ENCODE measurements at regions not wholly inside any gene's neighbourhood (a gene's known extent, or its start where the extent isn't known, plus 50 kb on each side); places are given as distances from the start of the nearest gene placed in this dataset.

DNA sequence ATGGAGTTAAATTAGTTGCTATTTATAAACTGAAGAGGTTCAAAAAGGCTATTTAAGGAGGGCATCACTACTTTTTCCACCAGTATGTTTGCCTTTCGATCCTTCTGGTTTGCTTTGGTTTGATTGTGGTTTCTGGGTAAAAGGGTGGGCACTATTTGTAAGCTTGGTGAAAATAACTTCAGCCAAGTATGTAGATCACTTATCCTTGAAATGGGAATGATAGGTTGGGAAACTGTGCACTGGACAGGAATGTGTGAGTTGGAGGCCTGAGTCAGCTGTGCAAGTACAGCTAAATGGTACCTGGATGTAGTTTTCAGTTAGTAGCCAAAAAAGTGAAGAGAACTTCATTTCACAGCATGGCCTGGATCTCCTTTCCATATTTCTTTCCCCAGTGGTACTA lies 466.2 kb downstream of the ENC1 start:
- Histone ChIP-seq H3K27ac (ENCODE audit: low read depth) (no peak overlapping the region), H3K9me2 (ENCODE audit: insufficient read depth) (peaks cover 20% of the 10 kb centered on the region), H3K36me3 (ENCODE audit: insufficient read depth) (no peaks in the 10 kb centered on the region), H3F3A (replicated peaks; ENCODE audit: low read depth) (no peaks in the 10 kb centered on the region), H3K27me3 (ENCODE audit: insufficient read depth) (no peaks in the 10 kb centered on the region), H3K4me1 (ENCODE audit: insufficient read depth) (no peaks in the 10 kb centered on the region), H3K4me3 (no peak overlapping the region), H4K20me1 (replicated peaks; ENCODE audit: insufficient read depth) (no peaks in the 10 kb centered on the region), H2AFZ (no peak overlapping the region), H3K4me2 (no peak overlapping the region), H3K79me2 (replicated peaks; ENCODE audit: insufficient read depth) (no peaks in the 10 kb centered on the region)
- peaks cover 14% of the 10 kb centered on the region for H3K4me1 Mint-ChIP-seq
- no peaks in the 10 kb centered on the region for H3K9me3 Mint-ChIP-seq
- no peak overlapping the region for H3K27ac Mint-ChIP-seq
- no peak overlapping the region for H3K4me3 Mint-ChIP-seq
- no peaks in the 10 kb centered on the region for H3K36me3 Mint-ChIP-seq (ENCODE audit: low read depth)
- no peak for TF ChIP-seq CREB1 (CRISPR knock-in tag; IDR thresholded peaks at IDR 0.05; ENCODE audit: low read depth)
- TF ChIP-seq, protein P1, sequence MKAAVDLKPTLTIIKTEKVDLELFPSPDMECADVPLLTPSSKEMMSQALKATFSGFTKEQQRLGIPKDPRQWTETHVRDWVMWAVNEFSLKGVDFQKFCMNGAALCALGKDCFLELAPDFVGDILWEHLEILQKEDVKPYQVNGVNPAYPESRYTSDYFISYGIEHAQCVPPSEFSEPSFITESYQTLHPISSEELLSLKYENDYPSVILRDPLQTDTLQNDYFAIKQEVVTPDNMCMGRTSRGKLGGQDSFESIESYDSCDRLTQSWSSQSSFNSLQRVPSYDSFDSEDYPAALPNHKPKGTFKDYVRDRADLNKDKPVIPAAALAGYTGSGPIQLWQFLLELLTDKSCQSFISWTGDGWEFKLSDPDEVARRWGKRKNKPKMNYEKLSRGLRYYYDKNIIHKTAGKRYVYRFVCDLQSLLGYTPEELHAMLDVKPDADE (IDR thresholded peaks at IDR 0.05), result no peak
- TF ChIP-seq JUNB (IDR thresholded peaks at IDR 0.05; ENCODE audit: unreplicated experiment), result no peak
- TF ChIP-seq ZNF331 (CRISPR knock-in tag; IDR thresholded peaks at IDR 0.05; ENCODE audit: low read depth), result no peak
- TF ChIP-seq EZH2 (IDR thresholded peaks at IDR 0.05; ENCODE audit: low read depth, unreplicated experiment), result no peak
- TF ChIP-seq POLR2AphosphoS5 (IDR thresholded peaks at IDR 0.05; ENCODE audit: low read depth), result no peak
- TF ChIP-seq STAT1 (IDR thresholded peaks at IDR 0.05; ENCODE audit: unreplicated experiment), result no peak
- TF ChIP-seq, protein P2, sequence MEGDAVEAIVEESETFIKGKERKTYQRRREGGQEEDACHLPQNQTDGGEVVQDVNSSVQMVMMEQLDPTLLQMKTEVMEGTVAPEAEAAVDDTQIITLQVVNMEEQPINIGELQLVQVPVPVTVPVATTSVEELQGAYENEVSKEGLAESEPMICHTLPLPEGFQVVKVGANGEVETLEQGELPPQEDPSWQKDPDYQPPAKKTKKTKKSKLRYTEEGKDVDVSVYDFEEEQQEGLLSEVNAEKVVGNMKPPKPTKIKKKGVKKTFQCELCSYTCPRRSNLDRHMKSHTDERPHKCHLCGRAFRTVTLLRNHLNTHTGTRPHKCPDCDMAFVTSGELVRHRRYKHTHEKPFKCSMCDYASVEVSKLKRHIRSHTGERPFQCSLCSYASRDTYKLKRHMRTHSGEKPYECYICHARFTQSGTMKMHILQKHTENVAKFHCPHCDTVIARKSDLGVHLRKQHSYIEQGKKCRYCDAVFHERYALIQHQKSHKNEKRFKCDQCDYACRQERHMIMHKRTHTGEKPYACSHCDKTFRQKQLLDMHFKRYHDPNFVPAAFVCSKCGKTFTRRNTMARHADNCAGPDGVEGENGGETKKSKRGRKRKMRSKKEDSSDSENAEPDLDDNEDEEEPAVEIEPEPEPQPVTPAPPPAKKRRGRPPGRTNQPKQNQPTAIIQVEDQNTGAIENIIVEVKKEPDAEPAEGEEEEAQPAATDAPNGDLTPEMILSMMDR (conservative IDR thresholded peaks at IDR 0.05; ENCODE audit: low read depth in 2 of 2), result no peak
- no peak for TF ChIP-seq EZH2phosphoT487 (IDR thresholded peaks at IDR 0.05; ENCODE audit: unreplicated experiment)
- TF ChIP-seq, protein P3, sequence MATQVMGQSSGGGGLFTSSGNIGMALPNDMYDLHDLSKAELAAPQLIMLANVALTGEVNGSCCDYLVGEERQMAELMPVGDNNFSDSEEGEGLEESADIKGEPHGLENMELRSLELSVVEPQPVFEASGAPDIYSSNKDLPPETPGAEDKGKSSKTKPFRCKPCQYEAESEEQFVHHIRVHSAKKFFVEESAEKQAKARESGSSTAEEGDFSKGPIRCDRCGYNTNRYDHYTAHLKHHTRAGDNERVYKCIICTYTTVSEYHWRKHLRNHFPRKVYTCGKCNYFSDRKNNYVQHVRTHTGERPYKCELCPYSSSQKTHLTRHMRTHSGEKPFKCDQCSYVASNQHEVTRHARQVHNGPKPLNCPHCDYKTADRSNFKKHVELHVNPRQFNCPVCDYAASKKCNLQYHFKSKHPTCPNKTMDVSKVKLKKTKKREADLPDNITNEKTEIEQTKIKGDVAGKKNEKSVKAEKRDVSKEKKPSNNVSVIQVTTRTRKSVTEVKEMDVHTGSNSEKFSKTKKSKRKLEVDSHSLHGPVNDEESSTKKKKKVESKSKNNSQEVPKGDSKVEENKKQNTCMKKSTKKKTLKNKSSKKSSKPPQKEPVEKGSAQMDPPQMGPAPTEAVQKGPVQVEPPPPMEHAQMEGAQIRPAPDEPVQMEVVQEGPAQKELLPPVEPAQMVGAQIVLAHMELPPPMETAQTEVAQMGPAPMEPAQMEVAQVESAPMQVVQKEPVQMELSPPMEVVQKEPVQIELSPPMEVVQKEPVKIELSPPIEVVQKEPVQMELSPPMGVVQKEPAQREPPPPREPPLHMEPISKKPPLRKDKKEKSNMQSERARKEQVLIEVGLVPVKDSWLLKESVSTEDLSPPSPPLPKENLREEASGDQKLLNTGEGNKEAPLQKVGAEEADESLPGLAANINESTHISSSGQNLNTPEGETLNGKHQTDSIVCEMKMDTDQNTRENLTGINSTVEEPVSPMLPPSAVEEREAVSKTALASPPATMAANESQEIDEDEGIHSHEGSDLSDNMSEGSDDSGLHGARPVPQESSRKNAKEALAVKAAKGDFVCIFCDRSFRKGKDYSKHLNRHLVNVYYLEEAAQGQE (IDR thresholded peaks at IDR 0.05; ENCODE audit: unreplicated experiment), result no peak
- TF ChIP-seq ZNF114 (CRISPR knock-in tag; IDR thresholded peaks at IDR 0.05), result no peak
- TF ChIP-seq, protein P4, sequence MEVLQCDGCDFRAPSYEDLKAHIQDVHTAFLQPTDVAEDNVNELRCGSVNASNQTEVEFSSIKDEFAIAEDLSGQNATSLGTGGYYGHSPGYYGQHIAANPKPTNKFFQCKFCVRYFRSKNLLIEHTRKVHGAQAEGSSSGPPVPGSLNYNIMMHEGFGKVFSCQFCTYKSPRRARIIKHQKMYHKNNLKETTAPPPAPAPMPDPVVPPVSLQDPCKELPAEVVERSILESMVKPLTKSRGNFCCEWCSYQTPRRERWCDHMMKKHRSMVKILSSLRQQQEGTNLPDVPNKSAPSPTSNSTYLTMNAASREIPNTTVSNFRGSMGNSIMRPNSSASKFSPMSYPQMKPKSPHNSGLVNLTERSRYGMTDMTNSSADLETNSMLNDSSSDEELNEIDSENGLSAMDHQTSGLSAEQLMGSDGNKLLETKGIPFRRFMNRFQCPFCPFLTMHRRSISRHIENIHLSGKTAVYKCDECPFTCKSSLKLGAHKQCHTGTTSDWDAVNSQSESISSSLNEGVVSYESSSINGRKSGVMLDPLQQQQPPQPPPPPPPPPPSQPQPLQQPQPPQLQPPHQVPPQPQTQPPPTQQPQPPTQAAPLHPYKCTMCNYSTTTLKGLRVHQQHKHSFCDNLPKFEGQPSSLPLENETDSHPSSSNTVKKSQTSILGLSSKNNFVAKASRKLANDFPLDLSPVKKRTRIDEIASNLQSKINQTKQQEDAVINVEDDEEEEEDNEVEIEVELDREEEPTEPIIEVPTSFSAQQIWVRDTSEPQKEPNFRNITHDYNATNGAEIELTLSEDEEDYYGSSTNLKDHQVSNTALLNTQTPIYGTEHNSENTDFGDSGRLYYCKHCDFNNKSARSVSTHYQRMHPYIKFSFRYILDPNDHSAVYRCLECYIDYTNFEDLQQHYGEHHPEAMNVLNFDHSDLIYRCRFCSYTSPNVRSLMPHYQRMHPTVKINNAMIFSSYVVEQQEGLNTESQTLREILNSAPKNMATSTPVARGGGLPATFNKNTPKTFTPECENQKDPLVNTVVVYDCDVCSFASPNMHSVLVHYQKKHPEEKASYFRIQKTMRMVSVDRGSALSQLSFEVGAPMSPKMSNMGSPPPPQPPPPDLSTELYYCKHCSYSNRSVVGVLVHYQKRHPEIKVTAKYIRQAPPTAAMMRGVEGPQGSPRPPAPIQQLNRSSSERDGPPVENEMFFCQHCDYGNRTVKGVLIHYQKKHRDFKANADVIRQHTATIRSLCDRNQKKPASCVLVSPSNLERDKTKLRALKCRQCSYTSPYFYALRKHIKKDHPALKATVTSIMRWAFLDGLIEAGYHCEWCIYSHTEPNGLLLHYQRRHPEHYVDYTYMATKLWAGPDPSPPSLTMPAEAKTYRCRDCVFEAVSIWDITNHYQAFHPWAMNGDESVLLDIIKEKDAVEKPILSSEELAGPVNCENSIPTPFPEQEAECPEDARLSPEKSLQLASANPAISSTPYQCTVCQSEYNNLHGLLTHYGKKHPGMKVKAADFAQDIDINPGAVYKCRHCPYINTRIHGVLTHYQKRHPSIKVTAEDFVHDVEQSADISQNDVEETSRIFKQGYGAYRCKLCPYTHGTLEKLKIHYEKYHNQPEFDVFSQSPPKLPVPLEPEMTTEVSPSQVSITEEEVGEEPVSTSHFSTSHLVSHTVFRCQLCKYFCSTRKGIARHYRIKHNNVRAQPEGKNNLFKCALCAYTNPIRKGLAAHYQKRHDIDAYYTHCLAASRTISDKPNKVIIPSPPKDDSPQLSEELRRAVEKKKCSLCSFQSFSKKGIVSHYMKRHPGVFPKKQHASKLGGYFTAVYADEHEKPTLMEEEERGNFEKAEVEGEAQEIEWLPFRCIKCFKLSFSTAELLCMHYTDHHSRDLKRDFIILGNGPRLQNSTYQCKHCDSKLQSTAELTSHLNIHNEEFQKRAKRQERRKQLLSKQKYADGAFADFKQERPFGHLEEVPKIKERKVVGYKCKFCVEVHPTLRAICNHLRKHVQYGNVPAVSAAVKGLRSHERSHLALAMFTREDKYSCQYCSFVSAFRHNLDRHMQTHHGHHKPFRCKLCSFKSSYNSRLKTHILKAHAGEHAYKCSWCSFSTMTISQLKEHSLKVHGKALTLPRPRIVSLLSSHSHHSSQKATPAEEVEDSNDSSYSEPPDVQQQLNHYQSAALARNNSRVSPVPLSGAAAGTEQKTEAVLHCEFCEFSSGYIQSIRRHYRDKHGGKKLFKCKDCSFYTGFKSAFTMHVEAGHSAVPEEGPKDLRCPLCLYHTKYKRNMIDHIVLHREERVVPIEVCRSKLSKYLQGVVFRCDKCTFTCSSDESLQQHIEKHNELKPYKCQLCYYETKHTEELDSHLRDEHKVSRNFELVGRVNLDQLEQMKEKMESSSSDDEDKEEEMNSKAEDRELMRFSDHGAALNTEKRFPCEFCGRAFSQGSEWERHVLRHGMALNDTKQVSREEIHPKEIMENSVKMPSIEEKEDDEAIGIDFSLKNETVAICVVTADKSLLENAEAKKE (CRISPR knock-in tag; IDR thresholded peaks at IDR 0.05), result no peak
- TF ChIP-seq NANOG (IDR thresholded peaks at IDR 0.05; ENCODE audit: borderline replicate concordance), result no peak
- DNase-seq (ENCODE audit: low spot score) (no peak), ATAC-seq (no peak)
- H3K27me3 Mint-ChIP-seq (ENCODE audit: insufficient read depth, low read depth, poor library complexity), result peaks cover 8% of the 10 kb centered on the region

Data from GM23338 (cell line).